ENCODE measurements at regions not wholly inside any gene's neighbourhood (a gene's known extent, or its start where the extent isn't known, plus 50 kb on each side); places are given as distances from the start of the nearest gene placed in this dataset.

- TF ChIP-seq POLR2AphosphoS5 (IDR thresholded peaks at IDR 0.05; ENCODE audit: borderline replicate concordance, low read depth, low read length), result no peak
- no peak for TF ChIP-seq EZH2 (IDR thresholded peaks at IDR 0.05)
- TF ChIP-seq FOXP2 (optimal IDR thresholded peaks at IDR 0.05; ENCODE audit: control extremely low read depth, extremely low read length, insufficient read depth), result no peak
Observed at GRCh38 chr1:79398501-79398900, 392.0 kb upstream of the ADGRL4 start.

Measured in SK-N-MC (cell line).